ENCODE measurements at regions not wholly inside any gene's neighbourhood (a gene's known extent, or its start where the extent isn't known, plus 50 kb on each side); places are given as distances from the start of the nearest gene placed in this dataset.

DNA sequence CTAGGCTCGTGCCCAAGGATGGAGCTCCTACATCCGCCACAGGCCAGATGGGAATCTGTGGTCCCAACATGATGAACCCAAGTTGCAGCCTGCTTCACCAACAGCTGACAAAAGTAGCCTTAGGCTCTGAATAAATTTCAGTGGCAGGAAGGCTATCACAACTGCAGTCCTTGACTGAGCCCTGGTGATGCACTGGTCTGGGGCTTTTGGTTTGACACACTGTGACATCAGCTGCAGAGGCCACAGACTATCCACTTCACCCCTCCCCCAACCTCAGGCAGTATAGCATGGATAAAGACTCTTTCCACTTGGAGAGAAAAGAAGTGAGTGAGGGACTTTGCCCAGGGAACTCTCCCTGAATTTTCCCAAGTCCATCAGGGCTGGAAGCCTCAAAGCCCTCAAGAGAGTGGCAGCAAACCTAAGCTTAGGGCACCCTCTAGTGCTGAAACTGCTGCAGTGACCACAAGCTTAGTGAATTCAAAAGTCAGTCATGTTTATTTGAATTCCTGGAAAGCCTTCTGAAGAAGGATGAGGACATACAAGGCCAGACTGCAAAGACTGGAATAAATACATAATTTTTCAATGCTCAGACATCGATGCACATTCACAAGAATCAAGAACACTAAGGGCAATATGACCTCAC, 135.0 kb upstream of the TENT5D start:
- Histone ChIP-seq H3K18ac (ENCODE audit: extremely low read depth, low read length) (no peak overlapping the region), H2AFZ (ENCODE audit: low read length) (no peak overlapping the region), H4K5ac (ENCODE audit: insufficient read length, low read depth, low read length) (no peak overlapping the region), H3K79me2 (ENCODE audit: control insufficient read depth in 1 of 2, insufficient read depth in 2 of 2, low read length in 2 of 2) (no peaks in the 10 kb centered on the region), H2BK12ac (ENCODE audit: low read depth, low read length) (no peak overlapping the region), H2BK15ac (ENCODE audit: low read length) (no peak overlapping the region), H3K9me3 (ENCODE audit: insufficient read depth in 2 of 2, low read depth in 1 of 2, low read length in 1 of 2) (no peaks in the 10 kb centered on the region), H4K8ac (ENCODE audit: extremely low read depth, insufficient read depth, low read length) (no peak overlapping the region), H3K36me3 (ENCODE audit: control insufficient read depth in 2 of 4, insufficient read depth in 4 of 4, low read length in 3 of 4) (no peaks in the 10 kb centered on the region), H3K56ac (replicated peaks; ENCODE audit: insufficient read length, low read depth, low read length) (no peak overlapping the region), H3K14ac (ENCODE audit: insufficient read length) (no peak overlapping the region), H2BK5ac (ENCODE audit: low read depth, low read length) (no peak overlapping the region), H3K23ac (ENCODE audit: insufficient read length) (no peak overlapping the region), H2BK120ac (replicated peaks; ENCODE audit: low read depth, low read length) (no peak overlapping the region), H3K79me1 (ENCODE audit: low read depth, low read length) (no peaks in the 10 kb centered on the region), H3K4me3 (ENCODE audit: extremely low read depth in 1 of 4, insufficient read depth in 2 of 4, low read depth in 3 of 4, low read length in 4 of 4) (no peak overlapping the region), H3K4me1 (replicated peaks in 1 of 4; ENCODE audit: control insufficient read depth in 3 of 4, insufficient read depth in 4 of 4, low read length in 3 of 4) (no peaks in the 10 kb centered on the region), H3K27me3 (replicated peaks in 1 of 4; ENCODE audit: control insufficient read depth in 3 of 4, extremely low read depth in 1 of 4, insufficient read depth in 3 of 4, low read length in 3 of 4) (no peaks in the 10 kb centered on the region), H2AK5ac (ENCODE audit: low read depth, low read length) (no peak overlapping the region), H4K20me1 (replicated peaks in 1 of 2; ENCODE audit: control insufficient read depth in 1 of 2, insufficient read depth in 2 of 2, low read length in 2 of 2) (no peaks in the 10 kb centered on the region), H3K9ac (replicated peaks in 1 of 4; ENCODE audit: extremely low read depth in 1 of 4, low read depth in 3 of 4, low read length in 3 of 4) (no peak overlapping the region), H4K91ac (replicated peaks; ENCODE audit: insufficient read length, low read length) (no peak overlapping the region), H3K27ac (ENCODE audit: low read depth, low read length) (no peak overlapping the region), H3K23me2 (ENCODE audit: low read depth, low read length) (no peaks in the 10 kb centered on the region), H3K4ac (replicated peaks; ENCODE audit: insufficient read length, low read depth, low read length) (no peak overlapping the region), H2BK20ac (ENCODE audit: low read length) (no peak overlapping the region), H3K4me2 (ENCODE audit: insufficient read depth in 1 of 2, low read depth in 2 of 2, low read length in 2 of 2) (no peak overlapping the region)
- 77% methylated on average over 3 of the region's 3 CpGs; no CpG with 5 or more reads in 1 of the 2 experiments for WGBS, 2 experiments (ENCODE audit: extremely low coverage in 1 of 2, insufficient coverage in 1 of 2, insufficient read length in 1 of 2, insufficient replicate concordance in 2 of 2, low coverage in 1 of 2, low lambda C conversion rate in 2 of 2, missing lambda C conversion rate in 1 of 2)
- ChIA-PET POLR2A (ENCODE audit: partially characterized antibody) (no interaction called here), CTCF (ENCODE audit: partially characterized antibody) (interaction anchor here (0.6 to 3.0 kb wide), 9 partner anchors 16 to 73 kb away, joined by 3 to 13 read pairs (median 3); no protein-coding TSS in a partner anchor)
- DNase-seq (ENCODE audit: low read depth in 1 of 2, low spot score in 2 of 2) (peak; percentile 9 to 44), FAIRE-seq (peak; percentile 91)
- TF ChIP-seq EP300 (IDR thresholded peaks at IDR 0.05; ENCODE audit: borderline replicate concordance in 1 of 2, low read depth in 2 of 2, low read length in 2 of 2) (no peak), RAD21 (IDR thresholded peaks at IDR 0.05 in 1 of 2, conservative IDR thresholded peaks at IDR 0.05 in 1 of 2; ENCODE audit: low read depth in 2 of 2, low read length in 2 of 2) (peak; percentile 81 to 83)
- TF ChIP-seq, protein P1, sequence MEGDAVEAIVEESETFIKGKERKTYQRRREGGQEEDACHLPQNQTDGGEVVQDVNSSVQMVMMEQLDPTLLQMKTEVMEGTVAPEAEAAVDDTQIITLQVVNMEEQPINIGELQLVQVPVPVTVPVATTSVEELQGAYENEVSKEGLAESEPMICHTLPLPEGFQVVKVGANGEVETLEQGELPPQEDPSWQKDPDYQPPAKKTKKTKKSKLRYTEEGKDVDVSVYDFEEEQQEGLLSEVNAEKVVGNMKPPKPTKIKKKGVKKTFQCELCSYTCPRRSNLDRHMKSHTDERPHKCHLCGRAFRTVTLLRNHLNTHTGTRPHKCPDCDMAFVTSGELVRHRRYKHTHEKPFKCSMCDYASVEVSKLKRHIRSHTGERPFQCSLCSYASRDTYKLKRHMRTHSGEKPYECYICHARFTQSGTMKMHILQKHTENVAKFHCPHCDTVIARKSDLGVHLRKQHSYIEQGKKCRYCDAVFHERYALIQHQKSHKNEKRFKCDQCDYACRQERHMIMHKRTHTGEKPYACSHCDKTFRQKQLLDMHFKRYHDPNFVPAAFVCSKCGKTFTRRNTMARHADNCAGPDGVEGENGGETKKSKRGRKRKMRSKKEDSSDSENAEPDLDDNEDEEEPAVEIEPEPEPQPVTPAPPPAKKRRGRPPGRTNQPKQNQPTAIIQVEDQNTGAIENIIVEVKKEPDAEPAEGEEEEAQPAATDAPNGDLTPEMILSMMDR (IDR thresholded peaks at IDR 0.05; ENCODE audit: control extremely low read depth in 1 of 3, insufficient read depth in 1 of 3, low read depth in 1 of 3, low read length in 3 of 3), result peak; percentile 9 to 62 (median 60)
